ENCODE measurements at regions not wholly inside any gene's neighbourhood (a gene's known extent, or its start where the extent isn't known, plus 50 kb on each side); places are given as distances from the start of the nearest gene placed in this dataset.

DNA sequence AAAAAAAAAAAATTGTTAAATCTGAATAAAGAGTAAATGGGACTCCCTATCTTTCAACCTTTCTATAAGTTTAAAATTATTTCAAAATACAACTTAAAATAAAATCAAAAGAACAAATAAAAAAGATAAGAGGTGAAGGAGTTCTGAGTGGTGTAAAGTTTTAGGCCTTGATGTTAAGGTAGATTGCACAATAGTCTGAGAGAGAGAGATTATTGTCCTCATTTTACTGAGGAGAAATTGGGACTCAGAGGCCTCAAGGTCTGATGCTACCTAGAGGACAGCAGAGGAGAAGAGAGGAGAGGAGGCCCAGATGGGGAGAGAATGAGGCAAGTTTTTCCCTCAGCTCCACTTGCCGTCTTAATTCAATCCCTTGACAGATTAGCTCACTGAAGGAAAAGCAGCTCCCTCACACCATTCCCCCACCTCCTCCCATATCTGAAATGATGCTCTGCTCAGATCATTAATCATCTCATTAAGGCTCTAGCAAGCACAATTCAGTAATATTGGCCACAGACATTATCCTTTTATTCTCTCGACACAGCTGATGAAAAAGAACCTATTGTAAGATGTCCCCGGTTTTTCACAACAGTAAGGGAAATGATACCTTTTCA, 106.3 kb upstream of the PTPN13 start:
- TF ChIP-seq EZH2 (IDR thresholded peaks at IDR 0.05) (no peak), POLR2AphosphoS5 (IDR thresholded peaks at IDR 0.05; ENCODE audit: borderline replicate concordance, low read depth, low read length) (no peak), FOXP2 (optimal IDR thresholded peaks at IDR 0.05; ENCODE audit: control extremely low read depth, extremely low read length, insufficient read depth) (no peak)
